ENCODE measurements at regions not wholly inside any gene's neighbourhood (a gene's known extent, or its start where the extent isn't known, plus 50 kb on each side); places are given as distances from the start of the nearest gene placed in this dataset.
"Not testable (repeated sequence)": the region's sequence is repeated elsewhere in the genome, so short reads cannot be mapped to it uniquely, and the experiment has no call there.

- TF ChIP-seq CTCF (conservative IDR thresholded peaks at IDR 0.05; ENCODE audit: low read depth, low read length); CHD1 (IDR thresholded peaks at IDR 0.05; ENCODE audit: low read depth, low read length); MXI1 (IDR thresholded peaks at IDR 0.05; ENCODE audit: borderline replicate concordance, low read depth, low read length); MAZ (IDR thresholded peaks at IDR 0.05; ENCODE audit: borderline replicate concordance, low read depth, low read length); CEBPB (IDR thresholded peaks at IDR 0.05; ENCODE audit: low read depth, low read length); POLR2A (IDR thresholded peaks at IDR 0.05; ENCODE audit: low read depth, low read length): not testable (repeated sequence)
Observed at GRCh38 chr15:84533705-84534104, 67.1 kb upstream of the ZSCAN2 start.

Measured in IMR-90 (cell line).